A673 (cell line): ENCODE measurements at regions not wholly inside any gene's neighbourhood (a gene's known extent, or its start where the extent isn't known, plus 50 kb on each side); places are given as distances from the start of the nearest gene placed in this dataset.
"Not testable (repeated sequence)": the region's sequence is repeated elsewhere in the genome, so short reads cannot be mapped to it uniquely, and the experiment has no call there.

Experiments
- CTCF ChIP-seq: fragments of 300-800, 200-600 bp; sonication (generic); conservative IDR thresholded peaks from 2 replicates; pipeline ENCODE4 v1.5.1; 2017; ENCODE audit warnings: low read depth, mild to moderate bottlenecking, antibody characterized with exemption, low read length, moderate library complexity, mixed read lengths
- EZH2 ChIP-seq: fragments of 200-600 bp; sonication (generic); IDR thresholded peaks from 2 replicates; pipeline ENCODE4 v1.6.1; 2017; ENCODE audit warnings: borderline replicate concordance, low read depth, mild to moderate bottlenecking, mixed read lengths, antibody characterized with exemption, low read length; ENCODE audit not compliant: poor library complexity, severe bottlenecking

GRCh38 chr17:63091909-63092308 is 125.9 kb downstream of the TANC2 start:
- TF ChIP-seq CTCF, EZH2: not testable (repeated sequence)
